Bronchial epithelial cell (primary cell): ENCODE measurements at regions not wholly inside any gene's neighbourhood (a gene's known extent, or its start where the extent isn't known, plus 50 kb on each side); places are given as distances from the start of the nearest gene placed in this dataset.

Experiments
- DNase-seq: peaks from one replicate; pipeline ENCODE4 v3.0.0-alpha.2; 2010; ENCODE audit warnings: low read depth
- FAIRE-seq: peaks from 2 replicates; lab custom pipeline; 2011; peaks lifted over from hg19 to GRCh38; lab: Jason Lieb, UNC
- H3K27me3 ChIP-seq: 2 replicates; pipeline ENCODE4 v1.5.1; 2011; ENCODE audit warnings: low read length; ENCODE audit not compliant: control insufficient read depth, insufficient read depth
- H3K36me3 ChIP-seq: 2 replicates; pipeline ENCODE4 v1.5.1; 2011; ENCODE audit warnings: low read length; ENCODE audit not compliant: control insufficient read depth, insufficient read depth
- H3K4me3 ChIP-seq: 2 replicates; pipeline ENCODE4 v1.5.1; 2011; ENCODE audit warnings: mild to moderate bottlenecking, low read depth, low read length, control low read depth
- CTCF ChIP-seq: IDR thresholded peaks from 2 replicates; pipeline ENCODE4 v1.5.1; 2011; ENCODE audit warnings: mild to moderate bottlenecking, moderate library complexity, low read length, control low read depth, inconsistent platforms; ENCODE audit not compliant: insufficient read depth, severe bottlenecking

GRCh38 chr2:180722551-180723239, 257.7 kb upstream of the UBE2E3 start:
- no peak overlapping the region for H3K4me3 ChIP-seq
- DNase-seq (peak; percentile 41), FAIRE-seq (peak; percentile 50)
- no peak for TF ChIP-seq CTCF
- no peaks in the 10 kb centered on the region for H3K36me3 ChIP-seq
- H3K27me3 ChIP-seq = no peaks in the 10 kb centered on the region

- no peak overlapping the region for H3K4me3 ChIP-seq
- FAIRE-seq = no peak
- TF ChIP-seq CTCF = no peak
These were observed 259.6 kb upstream of the UBE2E3 start for GRCh38 chr2:180720829-180721228.

GRCh38 chr2:180717588-180717987, 262.8 kb upstream of the UBE2E3 start:
- Histone ChIP-seq H3K4me3 (no peak overlapping the region), H3K36me3 (no peaks in the 10 kb centered on the region), H3K27me3 (no peaks in the 10 kb centered on the region)
- FAIRE-seq = no peak
- no peak for TF ChIP-seq CTCF
- peak; percentile 69 for DNase-seq

More at GRCh38 chr2:180720829-180721228, 259.6 kb upstream of the UBE2E3 start:
- no peak for DNase-seq
- no peaks in the 10 kb centered on the region for H3K27me3 ChIP-seq
- no peaks in the 10 kb centered on the region for H3K36me3 ChIP-seq

- H3K4me3 ChIP-seq = no peak overlapping the region
- H3K36me3 ChIP-seq = no peaks in the 10 kb centered on the region
- FAIRE-seq (no peak), DNase-seq (peak; percentile 30)
- no peaks in the 10 kb centered on the region for H3K27me3 ChIP-seq
- no peak for TF ChIP-seq CTCF
These were observed 263.9 kb upstream of the UBE2E3 start for GRCh38 chr2:180716186-180717180.

- Histone ChIP-seq H3K36me3 (no peaks in the 10 kb centered on the region), H3K4me3 (no peak overlapping the region), H3K27me3 (no peaks in the 10 kb centered on the region)
- TF ChIP-seq CTCF = no peak
- FAIRE-seq = no peak
- peak; percentile 32 for DNase-seq
These were observed 265.4 kb upstream of the UBE2E3 start for GRCh38 chr2:180715044-180715443.
